Activated CD4-positive, alpha-beta T cell treated with anti-CD3 and anti-CD28 coated beads, Interleukin-2, Interleukin-4, amounts not matched to agents 100 ng/mL and 50 ng/mL, durations not matched to agents 16 hours and 8 hours (primary cell): ENCODE measurements at regions not wholly inside any gene's neighbourhood (a gene's known extent, or its start where the extent isn't known, plus 50 kb on each side); places are given as distances from the start of the nearest gene placed in this dataset.

Experiments used
- DNase-seq: peaks from one replicate; pipeline ENCODE4 v3.0.0-alpha.2; 2020; ENCODE audit warnings: low spot score

GRCh38 chr1:187445066-187445465 lies 616.3 kb downstream of the PLA2G4A start:
- DNase-seq: no peak

- DNase-seq: no peak
Measured at GRCh38 chr1:187451238-187451637, 622.5 kb downstream of the PLA2G4A start.

DNA sequence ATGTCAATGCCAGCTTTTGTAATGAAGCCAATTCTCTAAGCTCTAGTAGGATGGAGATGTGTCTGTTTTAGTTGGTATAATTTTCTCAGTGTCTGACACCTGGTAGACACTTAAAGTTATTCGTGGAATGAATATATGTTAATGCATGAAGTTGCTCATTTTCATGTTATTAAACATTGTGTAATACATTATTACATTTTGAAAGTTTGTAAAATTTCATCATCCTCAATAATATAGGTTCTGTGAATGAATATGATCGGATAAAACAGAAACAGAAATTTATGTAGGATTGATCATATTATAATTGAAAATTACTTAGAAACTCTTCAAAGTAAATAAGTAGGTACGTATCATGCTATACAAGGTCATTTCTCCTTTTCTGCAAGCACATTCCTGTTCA lies 625.3 kb downstream of the PLA2G4A start:
- no peak for DNase-seq

GRCh38 chr1:187456446-187456845 lies 627.7 kb downstream of the PLA2G4A start:
- DNase-seq: no peak

DNA sequence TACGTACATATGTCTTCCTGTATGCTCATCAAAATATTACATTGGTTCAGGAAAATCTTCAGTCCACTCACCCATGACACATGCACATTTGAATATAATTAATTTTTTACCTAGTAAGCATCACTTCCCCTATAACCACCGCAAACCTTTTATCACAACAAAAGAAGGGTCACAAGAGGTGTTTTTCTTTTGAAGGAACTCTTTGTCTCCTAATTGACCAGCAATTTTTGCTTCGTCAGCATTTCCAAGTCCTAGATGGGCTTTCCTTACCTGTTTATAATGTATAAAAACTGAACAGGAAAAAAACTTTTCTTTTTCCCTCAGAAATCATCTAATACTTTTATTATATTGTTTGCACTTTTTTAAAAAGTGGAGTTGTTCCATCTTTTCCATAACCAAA lies 631.3 kb downstream of the PLA2G4A start:
- no peak for DNase-seq

- no peak for DNase-seq
Measured at GRCh38 chr1:187464320-187464719, 635.6 kb downstream of the PLA2G4A start.

- DNase-seq: no peak
Measured at GRCh38 chr1:187465441-187465840, 636.7 kb downstream of the PLA2G4A start.

- DNase-seq: no peak
Measured at GRCh38 chr1:187469836-187470235, 641.1 kb downstream of the PLA2G4A start.

GRCh38 chr1:187471555-187471954 lies 642.8 kb downstream of the PLA2G4A start:
- DNase-seq: no peak

DNA sequence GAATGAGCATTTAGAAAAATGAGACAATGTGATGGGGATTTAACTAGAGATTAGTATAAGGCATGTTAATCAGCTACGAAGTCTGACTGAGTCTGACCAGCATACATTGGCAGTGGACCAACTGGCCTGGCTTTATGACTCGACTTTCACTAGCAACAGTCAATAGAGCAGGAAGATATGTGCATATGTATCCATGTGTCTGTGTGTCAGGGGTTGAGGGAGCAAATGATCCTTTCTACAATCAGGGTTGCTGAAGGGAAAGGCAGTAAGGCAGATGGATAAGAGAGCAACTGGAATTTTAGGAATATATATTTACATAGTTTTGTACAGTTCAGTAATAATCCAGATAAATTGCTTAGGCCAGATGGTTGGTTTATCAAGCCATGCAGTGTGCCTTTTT lies 645.6 kb downstream of the PLA2G4A start:
- no peak for DNase-seq

- DNase-seq: no peak
Measured at GRCh38 chr1:187476671-187477070, 647.9 kb downstream of the PLA2G4A start.

- no peak for DNase-seq
Measured at GRCh38 chr1:187477103-187477502, 648.4 kb downstream of the PLA2G4A start.

GRCh38 chr1:187477535-187477934 lies 648.8 kb downstream of the PLA2G4A start:
- DNase-seq: no peak

DNA sequence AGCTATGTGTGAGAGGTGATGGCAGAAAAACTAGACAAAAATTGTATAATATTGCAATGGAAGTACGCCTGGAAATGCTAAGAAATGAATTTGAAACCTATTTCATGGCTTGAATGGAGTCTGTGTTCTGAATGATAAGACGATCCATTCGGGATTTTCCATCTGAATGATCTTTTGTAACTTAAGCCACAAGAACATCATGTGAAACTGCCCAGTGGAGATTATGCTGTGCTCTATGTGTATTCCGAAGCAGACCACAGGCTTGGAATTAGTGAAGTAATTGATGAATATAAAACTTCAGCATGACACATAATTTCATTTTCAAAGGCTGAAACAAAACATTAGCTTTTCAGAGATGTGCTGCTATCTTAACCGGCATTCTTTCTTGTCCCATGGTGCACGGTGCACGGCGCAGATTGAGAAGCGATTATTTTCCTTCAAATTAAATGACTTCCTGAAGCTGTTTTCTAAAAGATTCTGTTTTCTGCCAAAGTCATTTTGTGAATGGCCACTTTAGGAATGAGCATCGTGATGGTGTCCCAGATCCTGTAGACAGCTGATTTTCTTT lies 652.9 kb downstream of the PLA2G4A start:
- no peak for DNase-seq

DNA sequence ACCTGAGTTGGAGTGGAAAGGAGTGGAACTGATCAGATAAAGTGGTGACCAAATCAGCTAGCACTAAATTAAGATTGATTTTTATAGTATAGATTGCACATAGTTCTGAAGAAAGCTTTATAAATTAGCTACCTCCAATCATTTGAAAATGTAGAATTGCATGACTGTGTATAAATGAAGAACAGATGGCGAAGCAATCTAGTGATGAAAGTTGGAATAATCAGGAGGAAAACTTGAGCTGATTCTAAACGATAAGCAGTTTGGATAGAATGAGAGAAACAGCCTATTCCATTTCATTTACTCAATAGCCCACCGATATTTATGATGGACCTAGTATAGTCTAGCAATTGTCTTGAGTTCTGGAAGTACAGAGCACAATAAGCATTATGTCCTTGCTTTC lies 661.5 kb downstream of the PLA2G4A start:
- DNase-seq: no peak

- DNase-seq: no peak
Measured at GRCh38 chr1:187491082-187491720, 662.5 kb downstream of the PLA2G4A start.

DNA sequence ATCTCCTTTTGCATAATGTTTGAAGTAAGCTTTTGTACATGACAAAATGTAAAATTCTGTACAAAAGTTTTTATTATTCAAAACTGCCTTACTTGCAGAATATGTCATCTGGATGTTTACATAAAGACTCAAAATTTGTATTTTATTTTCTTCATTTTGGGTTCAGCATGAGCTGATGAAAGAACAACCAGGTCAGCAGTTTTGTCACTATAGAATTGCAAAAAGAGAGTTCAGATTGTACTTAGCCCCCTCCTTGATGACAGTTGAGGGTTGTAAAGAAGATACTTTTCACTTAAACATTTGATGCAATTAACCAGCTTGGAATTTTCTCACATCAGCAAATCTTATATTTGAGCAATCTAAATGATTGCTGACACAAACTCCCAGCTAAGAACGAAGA lies 669.3 kb downstream of the PLA2G4A start:
- no peak for DNase-seq

- DNase-seq: no peak
Measured at GRCh38 chr1:187504779-187505178, 676.0 kb downstream of the PLA2G4A start.

DNA sequence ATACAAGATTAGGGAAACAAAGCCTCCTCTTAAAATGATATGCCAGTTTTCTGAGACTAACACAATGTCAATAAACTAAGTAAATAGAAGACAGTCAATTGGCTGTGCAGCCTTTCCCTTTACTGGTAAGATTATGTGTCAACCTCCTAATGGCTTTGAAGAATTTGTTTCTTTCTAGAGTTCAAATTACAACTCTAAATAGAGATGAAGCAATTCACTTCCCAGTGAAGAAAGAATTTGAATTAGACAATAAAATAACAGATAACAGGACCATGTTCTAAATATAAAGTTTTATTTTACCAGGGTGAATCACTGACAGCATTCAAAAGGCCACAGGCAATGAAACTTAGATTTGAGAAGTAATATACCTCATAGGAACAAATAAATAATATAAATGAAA lies 680.3 kb downstream of the PLA2G4A start:
- DNase-seq: no peak

GRCh38 chr1:187513190-187513589 lies 684.4 kb downstream of the PLA2G4A start:
- no peak for DNase-seq

GRCh38 chr1:187514110-187514509 lies 685.4 kb downstream of the PLA2G4A start:
- DNase-seq: no peak

- no peak for DNase-seq
Measured at GRCh38 chr1:187516874-187517273, 688.1 kb downstream of the PLA2G4A start.

DNA sequence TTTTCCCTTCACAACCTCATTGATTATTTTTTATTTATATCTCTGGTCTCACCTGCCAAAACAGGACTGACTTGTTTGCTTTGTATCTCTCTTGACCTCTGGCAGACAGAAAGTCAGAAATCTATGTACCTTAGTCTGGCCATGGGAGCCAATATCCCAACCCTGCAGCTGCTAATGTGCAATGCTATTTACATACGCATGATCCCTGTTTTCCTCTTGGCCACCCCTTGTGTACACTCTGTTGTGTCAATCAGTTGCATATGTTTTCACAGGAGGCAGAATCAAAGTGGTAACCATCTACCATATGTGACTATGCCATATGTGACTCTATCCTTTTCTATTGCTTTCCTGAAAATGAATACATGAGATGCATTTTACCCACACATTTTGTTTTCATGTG lies 688.8 kb downstream of the PLA2G4A start:
- DNase-seq: no peak

- no peak for DNase-seq
Measured at GRCh38 chr1:187527346-187527745, 698.6 kb downstream of the PLA2G4A start.
